ENCODE measurements at regions not wholly inside any gene's neighbourhood (a gene's known extent, or its start where the extent isn't known, plus 50 kb on each side); places are given as distances from the start of the nearest gene placed in this dataset.
"Not testable (repeated sequence)": the region's sequence is repeated elsewhere in the genome, so short reads cannot be mapped to it uniquely, and the experiment has no call there.

DNA sequence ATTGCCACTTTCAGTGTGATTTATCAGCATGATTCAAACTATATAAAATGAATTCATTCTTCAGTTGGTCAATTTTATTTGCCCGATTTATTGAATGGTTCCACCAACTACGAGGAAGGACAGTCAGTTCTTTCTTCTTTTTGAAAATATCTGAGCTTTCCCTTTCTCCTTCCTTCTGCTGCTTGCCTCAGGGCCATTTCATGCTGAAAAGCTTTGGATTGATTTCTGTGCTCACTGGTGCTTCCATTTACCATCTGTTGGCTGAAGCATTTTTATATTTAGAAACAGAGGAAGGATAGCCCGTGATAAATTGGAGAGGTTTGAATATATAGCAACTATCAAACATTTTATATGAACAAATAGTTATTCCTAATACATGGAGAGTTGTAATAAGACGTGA lies 68.9 kb upstream of the ADAMTS5 start:
- Histone ChIP-seq H4K20me1 (ENCODE audit: insufficient read depth, low read length) (no peaks in the 10 kb centered on the region), H3K27ac (ENCODE audit: low read length) (no peak overlapping the region), H3K27me3 (ENCODE audit: insufficient read depth, low read length, poor library complexity) (no peaks in the 10 kb centered on the region), H3K9me3 (ENCODE audit: insufficient read depth, low read length, severe bottlenecking) (no peaks in the 10 kb centered on the region), H3K79me2 (ENCODE audit: insufficient read depth, low read length) (no peaks in the 10 kb centered on the region), H3K4me3 (ENCODE audit: low read depth in 1 of 2, low read length in 2 of 2) (no peak overlapping the region), H2AFZ (ENCODE audit: low read depth, low read length) (no peak overlapping the region), H3K36me3 (ENCODE audit: insufficient read depth, low read length) (no peaks in the 10 kb centered on the region), H3K4me2 (ENCODE audit: insufficient read depth, low read length) (no peak overlapping the region), H3K4me1 (ENCODE audit: insufficient read depth, low read length) (no peaks in the 10 kb centered on the region), H3K9ac (ENCODE audit: low read depth, low read length) (no peak overlapping the region)
- TF ChIP-seq, protein P1, sequence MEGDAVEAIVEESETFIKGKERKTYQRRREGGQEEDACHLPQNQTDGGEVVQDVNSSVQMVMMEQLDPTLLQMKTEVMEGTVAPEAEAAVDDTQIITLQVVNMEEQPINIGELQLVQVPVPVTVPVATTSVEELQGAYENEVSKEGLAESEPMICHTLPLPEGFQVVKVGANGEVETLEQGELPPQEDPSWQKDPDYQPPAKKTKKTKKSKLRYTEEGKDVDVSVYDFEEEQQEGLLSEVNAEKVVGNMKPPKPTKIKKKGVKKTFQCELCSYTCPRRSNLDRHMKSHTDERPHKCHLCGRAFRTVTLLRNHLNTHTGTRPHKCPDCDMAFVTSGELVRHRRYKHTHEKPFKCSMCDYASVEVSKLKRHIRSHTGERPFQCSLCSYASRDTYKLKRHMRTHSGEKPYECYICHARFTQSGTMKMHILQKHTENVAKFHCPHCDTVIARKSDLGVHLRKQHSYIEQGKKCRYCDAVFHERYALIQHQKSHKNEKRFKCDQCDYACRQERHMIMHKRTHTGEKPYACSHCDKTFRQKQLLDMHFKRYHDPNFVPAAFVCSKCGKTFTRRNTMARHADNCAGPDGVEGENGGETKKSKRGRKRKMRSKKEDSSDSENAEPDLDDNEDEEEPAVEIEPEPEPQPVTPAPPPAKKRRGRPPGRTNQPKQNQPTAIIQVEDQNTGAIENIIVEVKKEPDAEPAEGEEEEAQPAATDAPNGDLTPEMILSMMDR (IDR thresholded peaks at IDR 0.05; ENCODE audit: borderline replicate concordance, extremely low read depth, low read length, poor library complexity, severe bottlenecking): no peak
- TF ChIP-seq EZH2 (IDR thresholded peaks at IDR 0.05; ENCODE audit: borderline replicate concordance, low read depth, low read length, severe bottlenecking): no peak
- ATAC-seq (ENCODE audit: insufficient read depth, low read depth): no peak
- DNase-seq: no peak

- Histone ChIP-seq H3K79me2 (ENCODE audit: insufficient read depth, low read length) (no peaks in the 10 kb centered on the region), H3K4me1 (ENCODE audit: insufficient read depth, low read length) (no peaks in the 10 kb centered on the region), H3K4me3 (ENCODE audit: low read depth in 1 of 2, low read length in 2 of 2) (no peak overlapping the region), H3K4me2 (ENCODE audit: insufficient read depth, low read length) (no peak overlapping the region), H3K27ac (ENCODE audit: low read length) (no peak overlapping the region), H2AFZ (ENCODE audit: low read depth, low read length) (no peak overlapping the region), H3K36me3 (ENCODE audit: insufficient read depth, low read length) (no peaks in the 10 kb centered on the region), H4K20me1 (ENCODE audit: insufficient read depth, low read length) (no peaks in the 10 kb centered on the region), H3K27me3 (ENCODE audit: insufficient read depth, low read length, poor library complexity) (no peaks in the 10 kb centered on the region), H3K9me3 (ENCODE audit: insufficient read depth, low read length, severe bottlenecking) (no peaks in the 10 kb centered on the region), H3K9ac (ENCODE audit: low read depth, low read length) (no peak overlapping the region)
- TF ChIP-seq, protein P1 (IDR thresholded peaks at IDR 0.05; ENCODE audit: borderline replicate concordance, extremely low read depth, low read length, poor library complexity, severe bottlenecking): no peak
- no peak for TF ChIP-seq EZH2 (IDR thresholded peaks at IDR 0.05; ENCODE audit: borderline replicate concordance, low read depth, low read length, severe bottlenecking)
- ATAC-seq (ENCODE audit: insufficient read depth, low read depth): no peak
- no peak for DNase-seq
Observed at GRCh38 chr21:27034796-27035195, 67.9 kb upstream of the ADAMTS5 start.

DNA sequence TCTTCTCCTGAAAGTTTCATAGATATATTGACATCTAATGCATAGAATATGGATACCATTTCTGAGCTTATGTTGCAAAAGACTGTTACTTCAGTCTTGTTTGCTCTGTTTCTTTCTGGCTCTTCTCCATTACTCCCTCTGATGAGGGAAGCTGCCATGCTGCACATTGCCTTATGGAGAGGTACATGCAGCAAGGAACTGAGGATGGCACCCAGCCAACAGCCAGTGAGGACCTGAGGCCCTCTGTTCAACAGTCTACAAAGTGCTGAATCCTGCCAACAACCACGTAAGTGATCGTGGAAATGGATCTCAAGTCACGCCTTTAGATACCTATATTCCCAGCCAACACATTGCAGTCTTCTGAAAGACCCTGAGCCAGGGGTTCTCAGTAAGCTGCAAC lies 66.6 kb upstream of the ADAMTS5 start:
- Histone ChIP-seq H3K27ac (ENCODE audit: low read length) (no peak overlapping the region), H3K4me1 (ENCODE audit: insufficient read depth, low read length) (no peaks in the 10 kb centered on the region), H2AFZ (ENCODE audit: low read depth, low read length) (no peak overlapping the region), H3K36me3 (ENCODE audit: insufficient read depth, low read length) (no peaks in the 10 kb centered on the region), H4K20me1 (ENCODE audit: insufficient read depth, low read length) (no peaks in the 10 kb centered on the region), H3K79me2 (ENCODE audit: insufficient read depth, low read length) (no peaks in the 10 kb centered on the region), H3K27me3 (ENCODE audit: insufficient read depth, low read length, poor library complexity) (no peaks in the 10 kb centered on the region), H3K9ac (ENCODE audit: low read depth, low read length) (no peak overlapping the region), H3K4me2 (ENCODE audit: insufficient read depth, low read length) (no peak overlapping the region), H3K4me3 (ENCODE audit: low read depth in 1 of 2, low read length in 2 of 2) (no peak overlapping the region), H3K9me3 (ENCODE audit: insufficient read depth, low read length, severe bottlenecking) (no peaks in the 10 kb centered on the region)
- DNase-seq (no peak), ATAC-seq (ENCODE audit: insufficient read depth, low read depth) (no peak)
- TF ChIP-seq, protein P1 (IDR thresholded peaks at IDR 0.05; ENCODE audit: borderline replicate concordance, extremely low read depth, low read length, poor library complexity, severe bottlenecking): no peak
- TF ChIP-seq EZH2 (IDR thresholded peaks at IDR 0.05; ENCODE audit: borderline replicate concordance, low read depth, low read length, severe bottlenecking): no peak

- no peak overlapping the region for H3K27ac ChIP-seq (ENCODE audit: low read length)
- H2AFZ ChIP-seq (ENCODE audit: low read depth, low read length): no peak overlapping the region
- ATAC-seq (ENCODE audit: insufficient read depth, low read depth) (no peak), DNase-seq (no peak)
- no peaks in the 10 kb centered on the region for H3K79me2 ChIP-seq (ENCODE audit: insufficient read depth, low read length)
- no peak for TF ChIP-seq EZH2 (IDR thresholded peaks at IDR 0.05; ENCODE audit: borderline replicate concordance, low read depth, low read length, severe bottlenecking)
- TF ChIP-seq, protein P1 (IDR thresholded peaks at IDR 0.05; ENCODE audit: borderline replicate concordance, extremely low read depth, low read length, poor library complexity, severe bottlenecking): no peak
- no peaks in the 10 kb centered on the region for H3K27me3 ChIP-seq (ENCODE audit: insufficient read depth, low read length, poor library complexity)
- no peaks in the 10 kb centered on the region for H4K20me1 ChIP-seq (ENCODE audit: insufficient read depth, low read length)
- H3K4me3 ChIP-seq (ENCODE audit: low read depth in 1 of 2, low read length in 2 of 2): no peak overlapping the region
- no peaks in the 10 kb centered on the region for H3K9me3 ChIP-seq (ENCODE audit: insufficient read depth, low read length, severe bottlenecking)
- no peak overlapping the region for H3K9ac ChIP-seq (ENCODE audit: low read depth, low read length)
- no peaks in the 10 kb centered on the region for H3K4me1 ChIP-seq (ENCODE audit: insufficient read depth, low read length)
- no peaks in the 10 kb centered on the region for H3K36me3 ChIP-seq (ENCODE audit: insufficient read depth, low read length)
- H3K4me2 ChIP-seq (ENCODE audit: insufficient read depth, low read length): no peak overlapping the region
Observed at GRCh38 chr21:27026501-27026900, 59.6 kb upstream of the ADAMTS5 start.

DNA sequence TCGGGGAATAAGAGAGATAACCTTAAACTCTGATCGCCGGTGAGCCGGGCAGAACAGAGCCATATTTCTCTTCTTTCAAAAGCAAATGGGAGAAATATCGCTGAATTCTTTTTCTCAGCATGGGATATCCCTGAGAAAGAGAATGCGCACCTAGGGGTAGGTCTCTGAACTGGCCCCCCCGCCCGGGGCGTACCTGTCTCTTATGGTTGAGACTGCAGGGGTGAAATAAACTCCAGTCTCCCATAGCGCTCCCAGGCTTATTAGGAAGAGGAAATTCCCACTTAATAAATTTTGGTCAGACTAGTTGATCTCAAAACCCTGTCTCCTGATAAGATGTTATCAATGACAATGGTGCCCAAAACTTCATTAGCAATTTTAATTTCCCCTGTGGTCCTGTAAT lies 58.8 kb upstream of the ADAMTS5 start:
- not testable (repeated sequence) for H4K20me1 ChIP-seq (ENCODE audit: insufficient read depth, low read length); H3K4me3 ChIP-seq (ENCODE audit: low read depth in 1 of 2, low read length in 2 of 2); ATAC-seq (ENCODE audit: insufficient read depth, low read depth); H2AFZ ChIP-seq (ENCODE audit: low read depth, low read length); H3K4me2 ChIP-seq (ENCODE audit: insufficient read depth, low read length); H3K27me3 ChIP-seq (ENCODE audit: insufficient read depth, low read length, poor library complexity); H3K9me3 ChIP-seq (ENCODE audit: insufficient read depth, low read length, severe bottlenecking); H3K36me3 ChIP-seq (ENCODE audit: insufficient read depth, low read length); H3K27ac ChIP-seq (ENCODE audit: low read length); H3K79me2 ChIP-seq (ENCODE audit: insufficient read depth, low read length); DNase-seq; H3K4me1 ChIP-seq (ENCODE audit: insufficient read depth, low read length); H3K9ac ChIP-seq (ENCODE audit: low read depth, low read length)
